Activated B cell treated with CpG ODN at 0.5 μM for 24 hours (primary cell): ENCODE measurements at regions not wholly inside any gene's neighbourhood (a gene's known extent, or its start where the extent isn't known, plus 50 kb on each side); places are given as distances from the start of the nearest gene placed in this dataset.

ENCODE experiments used
- ATAC-seq: fragments of 200-7000 bp; cut with Tn5 transposase; one replicate; pipeline ENCODE4 v1.10.0; 2021; ENCODE audit warnings: low read depth, mild to moderate bottlenecking, moderate library complexity
- CTCF ChIA-PET: fragments of 350-600 bp; sonication (Branson Sonifier 250); formaldehyde crosslinking; loops from one replicate; lab custom pipeline; 2021; ENCODE audit warnings: antibody characterized with exemption; lab: Charles Lee
- POLR2A ChIA-PET: fragments of 350-600 bp; sonication (Branson Sonifier 250); formaldehyde crosslinking; loops from one replicate; lab custom pipeline; 2021; ENCODE audit warnings: antibody characterized with exemption; lab: Charles Lee
- DNase-seq: peaks from one replicate; pipeline ENCODE4 v3.0.0; 2022
- H3K27ac Mint-ChIP-seq: one replicate; pipeline ENCODE4 v1.8.0; 2020; ENCODE audit warnings: mixed read lengths
- H3K27me3 Mint-ChIP-seq: one replicate; pipeline ENCODE4 v1.8.0; 2021; ENCODE audit warnings: mixed read lengths
- H3K36me3 Mint-ChIP-seq: one replicate; pipeline ENCODE4 v1.8.0; 2021; ENCODE audit warnings: low read depth, mixed read lengths
- H3K4me1 Mint-ChIP-seq: one replicate; pipeline ENCODE4 v1.8.0; 2021; ENCODE audit warnings: mixed read lengths
- H3K4me3 Mint-ChIP-seq: one replicate; pipeline ENCODE4 v1.8.0; 2020; ENCODE audit warnings: mild to moderate bottlenecking, mixed read lengths
- H3K9me3 Mint-ChIP-seq: one replicate; pipeline ENCODE4 v1.8.0; 2020; ENCODE audit warnings: mixed read lengths
- CTCF ChIP-seq: fragments of 200-600 bp; IDR thresholded peaks from one replicate; pipeline ENCODE4 v1.8.0; 2022; ENCODE audit warnings: antibody characterized with exemption, mild to moderate bottlenecking
- intact Hi-C: fragments of 100-400 bp; cut with micrococcal nuclease; formaldehyde crosslinking; loops from one replicate; pipeline ENCODE4 v1.15.1; 2024

- Mint-ChIP-seq H3K4me1 (no peaks in the 10 kb centered on the region), H3K27me3 (no peaks in the 10 kb centered on the region), H3K4me3 (no peak overlapping the region), H3K36me3 (no peaks in the 10 kb centered on the region), H3K9me3 (peaks cover 4% of the 10 kb centered on the region), H3K27ac (no peak overlapping the region)
- no peak for TF ChIP-seq CTCF
- intact Hi-C loops, result no loop called here
- POLR2A ChIA-PET, result no interaction called here
- CTCF ChIA-PET, result no interaction called here
- DNase-seq (no peak), ATAC-seq (no peak)
These were observed 1176.7 kb upstream of the SEL1L start for GRCh38 chr14:82710267-82710841.

GRCh38 chr14:82719617-82720016 lies 1186.0 kb upstream of the SEL1L start:
- DNase-seq (no peak), ATAC-seq (no peak)
- POLR2A ChIA-PET, result no interaction called here
- peaks cover 3% of the 10 kb centered on the region for H3K9me3 Mint-ChIP-seq
- no peaks in the 10 kb centered on the region for H3K36me3 Mint-ChIP-seq
- CTCF ChIA-PET, result no interaction called here
- intact Hi-C loops, result no loop called here
- no peak overlapping the region for H3K4me3 Mint-ChIP-seq
- H3K4me1 Mint-ChIP-seq, result no peaks in the 10 kb centered on the region
- H3K27me3 Mint-ChIP-seq, result no peaks in the 10 kb centered on the region
- TF ChIP-seq CTCF, result no peak
- H3K27ac Mint-ChIP-seq, result no peak overlapping the region

GRCh38 chr14:82720431-82720830 lies 1186.8 kb upstream of the SEL1L start:
- no peak overlapping the region for H3K27ac Mint-ChIP-seq
- POLR2A ChIA-PET, result no interaction called here
- H3K27me3 Mint-ChIP-seq, result no peaks in the 10 kb centered on the region

GRCh38 chr14:82720946-82721345 lies 1187.3 kb upstream of the SEL1L start:
- no peak for TF ChIP-seq CTCF
- CTCF ChIA-PET, result no interaction called here
- Mint-ChIP-seq H3K9me3 (peaks cover 4% of the 10 kb centered on the region), H3K4me3 (no peak overlapping the region), H3K27me3 (no peaks in the 10 kb centered on the region), H3K4me1 (no peaks in the 10 kb centered on the region), H3K36me3 (no peaks in the 10 kb centered on the region), H3K27ac (no peak overlapping the region)
- no peak for DNase-seq
- POLR2A ChIA-PET, result no interaction called here
- no peak for ATAC-seq
- intact Hi-C loops, result no loop called here

More at GRCh38 chr14:82720431-82720830, 1186.8 kb upstream of the SEL1L start:
- CTCF ChIA-PET, result no interaction called here
- ATAC-seq (no peak), DNase-seq (no peak)
- H3K9me3 Mint-ChIP-seq, result peaks cover 3% of the 10 kb centered on the region
- no peaks in the 10 kb centered on the region for H3K36me3 Mint-ChIP-seq
- intact Hi-C loops, result no loop called here
- TF ChIP-seq CTCF, result no peak
- no peak overlapping the region for H3K4me3 Mint-ChIP-seq
- H3K4me1 Mint-ChIP-seq, result no peaks in the 10 kb centered on the region

GRCh38 chr14:82724316-82724715 lies 1190.7 kb upstream of the SEL1L start:
- H3K9me3 Mint-ChIP-seq, result peaks cover 12% of the 10 kb centered on the region
- no peaks in the 10 kb centered on the region for H3K4me1 Mint-ChIP-seq
- no peaks in the 10 kb centered on the region for H3K27me3 Mint-ChIP-seq
- ATAC-seq (no peak), DNase-seq (no peak)
- ChIA-PET CTCF (no interaction called here), POLR2A (no interaction called here)
- H3K4me3 Mint-ChIP-seq, result no peak overlapping the region
- no peak overlapping the region for H3K27ac Mint-ChIP-seq
- intact Hi-C loops, result no loop called here
- no peak for TF ChIP-seq CTCF
- no peaks in the 10 kb centered on the region for H3K36me3 Mint-ChIP-seq
